Mesodermal cell (in vitro differentiated cells): ENCODE measurements at regions not wholly inside any gene's neighbourhood (a gene's known extent, or its start where the extent isn't known, plus 50 kb on each side); places are given as distances from the start of the nearest gene placed in this dataset.

Experiments used
- H3K27ac ChIP-seq: 2 replicates; pipeline ENCODE4 v1.7.0; 2013; ENCODE audit warnings: mild to moderate bottlenecking, low read depth, low read length, moderate library complexity; ENCODE audit not compliant: severe bottlenecking
- H3K36me3 ChIP-seq: 2 replicates; pipeline ENCODE4 v1.7.1; 2013; ENCODE audit warnings: mild to moderate bottlenecking, low read length, moderate library complexity; ENCODE audit not compliant: control insufficient read depth, insufficient read depth
- H3K4me1 ChIP-seq: one replicate; pipeline ENCODE4 v1.7.1; 2013; ENCODE audit warnings: mild to moderate bottlenecking, low read length; ENCODE audit not compliant: insufficient read depth, control insufficient read depth, poor library complexity, severe bottlenecking
- H3K4me3 ChIP-seq: 2 replicates; pipeline ENCODE4 v1.7.0; 2013; ENCODE audit warnings: low read length, control low read depth, mild to moderate bottlenecking; ENCODE audit not compliant: insufficient read depth, poor library complexity, severe bottlenecking; ENCODE audit errors: extremely low read depth
- H3K9me3 ChIP-seq: 2 replicates; pipeline ENCODE4 v1.7.1; 2013; ENCODE audit warnings: mild to moderate bottlenecking, low read length, moderate library complexity; ENCODE audit not compliant: control insufficient read depth
- WGBS, 2 experiments: methylation state at CpG; one replicate each; pipeline ENCODE4 v1.1.5; 2013; ENCODE audit warnings: missing lambda C conversion rate in 2 of 2; ENCODE audit not compliant: insufficient coverage in 2 of 2; 5-methylcytosine and 5-hydroxymethylcytosine counted together

- no peak overlapping the region for H3K27ac ChIP-seq
- H3K36me3 ChIP-seq: no peaks in the 10 kb centered on the region
- H3K4me3 ChIP-seq: no peak overlapping the region
- no peaks in the 10 kb centered on the region for H3K9me3 ChIP-seq
- 86 to 100% methylated on average over 3 to 6 of the region's 8 CpGs for WGBS, 2 experiments
- peaks cover 13% of the 10 kb centered on the region for H3K4me1 ChIP-seq
Observed at GRCh38 chr14:85308531-85309300, 221.2 kb upstream of the FLRT2 start.

DNA sequence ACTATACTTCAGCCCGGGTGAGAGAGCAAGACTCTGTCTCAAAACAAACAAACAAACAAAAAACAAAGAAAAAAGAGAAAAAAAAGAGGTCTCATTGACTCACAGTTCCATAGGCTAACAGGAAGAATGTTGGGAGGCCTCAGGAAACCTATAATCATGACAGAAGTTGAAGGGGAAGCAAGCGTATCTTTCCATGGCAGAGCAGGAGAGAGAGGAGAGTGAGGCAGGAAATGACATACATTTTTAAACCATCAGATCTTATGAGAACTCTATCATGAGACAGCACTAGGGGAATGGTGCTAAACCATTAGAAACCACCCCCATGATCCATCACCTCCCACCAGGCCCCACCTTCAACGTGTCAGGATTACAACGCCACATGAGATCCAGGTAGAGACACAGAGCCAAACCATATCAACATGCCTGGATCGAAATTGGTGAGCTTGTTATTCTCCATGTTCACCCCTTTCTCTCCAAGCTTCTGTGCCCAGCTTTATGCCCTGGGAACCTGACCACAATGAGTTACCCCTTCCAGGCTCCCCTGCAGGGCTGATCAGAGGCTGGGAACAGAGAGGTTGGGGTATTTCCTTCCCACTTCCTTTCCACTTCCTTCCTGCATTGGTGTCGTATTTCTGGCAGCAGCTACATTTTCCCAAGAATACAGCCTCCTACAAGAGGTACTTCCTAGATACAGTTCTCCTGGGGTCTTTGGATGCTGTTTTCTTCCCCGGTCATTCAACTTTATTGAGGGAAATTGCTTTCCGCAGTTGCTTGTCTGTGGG, 219.3 kb upstream of the FLRT2 start:
- H3K36me3 ChIP-seq: no peaks in the 10 kb centered on the region
- peak overlapping the region; percentile 13 for H3K27ac ChIP-seq
- 96 to 100% methylated on average over 3 to 5 of the region's 8 CpGs for WGBS, 2 experiments
- no peaks in the 10 kb centered on the region for H3K9me3 ChIP-seq
- H3K4me3 ChIP-seq: no peak overlapping the region
- H3K4me1 ChIP-seq: peaks cover 32% of the 10 kb centered on the region

DNA sequence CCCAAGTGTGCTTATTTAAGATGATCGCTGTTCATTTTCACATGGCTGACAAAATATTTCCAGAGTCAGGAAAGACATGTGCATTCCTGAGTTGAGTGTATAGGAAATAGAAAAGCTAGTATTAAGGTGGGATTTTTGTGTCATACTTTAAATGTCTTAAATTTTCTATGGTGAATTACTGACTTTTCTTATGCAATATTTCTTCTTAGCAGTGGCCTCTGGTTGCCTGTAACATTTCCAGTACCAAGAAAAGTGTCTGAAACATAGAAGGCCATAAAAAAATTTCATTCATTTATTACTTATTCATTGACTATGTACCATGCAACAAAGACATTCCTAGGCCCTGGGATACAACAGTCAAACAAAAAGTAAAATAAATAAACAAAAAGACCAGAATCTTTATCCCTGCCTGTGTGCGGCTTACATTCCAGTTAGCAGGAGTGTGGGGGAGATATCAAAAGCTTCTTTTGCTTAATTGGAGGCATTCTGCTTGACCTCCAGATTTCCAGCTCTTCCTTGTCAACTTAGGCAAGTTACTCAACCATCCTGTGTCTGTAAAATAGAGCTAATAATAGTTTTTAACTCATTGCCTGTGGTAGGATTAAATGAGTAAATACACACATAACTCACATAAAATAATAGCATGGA, 216.3 kb upstream of the FLRT2 start:
- Histone ChIP-seq H3K36me3 (no peaks in the 10 kb centered on the region), H3K4me1 (peaks cover 45% of the 10 kb centered on the region), H3K27ac (peak overlapping the region; percentile 71), H3K9me3 (no peaks in the 10 kb centered on the region), H3K4me3 (no peak overlapping the region)
- WGBS, 2 experiments: 90 to 100% methylated on average over 1 to 2 of the region's 2 CpGs

DNA sequence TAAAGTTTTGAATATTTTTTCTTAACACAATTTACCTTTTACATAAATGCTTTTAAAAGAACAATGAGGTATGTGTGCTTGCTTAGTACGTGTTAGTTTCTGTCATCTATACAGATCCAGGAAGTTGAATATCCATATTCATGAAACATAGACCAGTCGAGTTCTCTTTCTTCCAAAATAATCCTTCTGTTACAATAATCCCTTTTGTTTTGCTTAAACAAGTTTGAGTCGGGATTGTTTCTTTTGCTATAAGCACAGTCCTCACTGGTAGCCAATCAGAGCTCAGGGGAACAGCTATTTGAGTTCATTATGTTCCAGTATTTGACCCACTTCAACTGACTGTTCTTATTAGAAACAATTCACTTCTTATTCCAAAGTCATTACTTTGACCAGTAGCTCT, 214.7 kb upstream of the FLRT2 start:
- Histone ChIP-seq H3K27ac (peak overlapping the region; percentile 77), H3K9me3 (no peaks in the 10 kb centered on the region), H3K4me3 (no peak overlapping the region), H3K36me3 (no peaks in the 10 kb centered on the region), H3K4me1 (peaks cover 53% of the 10 kb centered on the region)
- WGBS, 2 experiments: 73 to 79% methylated on average over 2 of the region's 3 CpGs

GRCh38 chr14:85315733-85316290, 214.1 kb upstream of the FLRT2 start:
- H3K36me3 ChIP-seq: no peaks in the 10 kb centered on the region
- H3K9me3 ChIP-seq: no peaks in the 10 kb centered on the region
- peak overlapping the region; percentile 77 for H3K27ac ChIP-seq
- WGBS, 2 experiments: 82 to 90% methylated on average over 2 to 4 of the region's 5 CpGs
- no peak overlapping the region for H3K4me3 ChIP-seq
- peaks cover 54% of the 10 kb centered on the region for H3K4me1 ChIP-seq

GRCh38 chr14:85316701-85317410, 213.1 kb upstream of the FLRT2 start:
- Histone ChIP-seq H3K4me1 (peaks cover 54% of the 10 kb centered on the region), H3K27ac (peak overlapping the region; percentile 77), H3K4me3 (no peak overlapping the region), H3K9me3 (no peaks in the 10 kb centered on the region), H3K36me3 (no peaks in the 10 kb centered on the region)
- 60% methylated on average over 1 of the region's 2 CpGs; no CpG with 5 or more reads in 1 of the 2 experiments for WGBS, 2 experiments

DNA sequence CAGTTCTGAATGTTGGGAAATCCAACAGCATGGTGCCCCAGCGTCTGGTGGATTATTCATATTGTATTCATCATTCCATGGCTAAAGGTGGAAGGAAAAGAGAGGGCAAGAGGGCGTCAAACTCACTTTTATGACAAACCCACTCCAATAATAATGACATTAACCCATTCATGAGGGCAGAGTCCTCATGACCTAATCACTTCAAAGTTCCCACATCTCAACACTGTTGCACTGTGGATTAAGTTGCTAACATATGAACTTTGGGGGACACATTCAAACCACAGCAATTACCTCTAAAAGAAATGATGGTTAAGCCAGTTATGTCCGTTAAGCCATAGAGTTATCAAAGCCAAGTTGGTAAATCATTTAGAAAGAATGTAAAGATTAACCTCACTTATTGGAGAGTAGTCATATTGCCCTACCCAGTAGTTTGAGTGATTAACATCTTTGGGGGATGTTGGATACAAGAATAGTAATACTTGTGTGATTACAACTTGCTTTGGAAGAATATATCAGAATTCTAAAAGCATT, 212.4 kb upstream of the FLRT2 start:
- Histone ChIP-seq H3K27ac (no peak overlapping the region), H3K9me3 (no peaks in the 10 kb centered on the region), H3K4me3 (no peak overlapping the region), H3K36me3 (no peaks in the 10 kb centered on the region), H3K4me1 (peaks cover 53% of the 10 kb centered on the region)
- WGBS, 2 experiments: no CpG with 5 or more reads among the region's 3 CpGs

- Histone ChIP-seq H3K9me3 (no peaks in the 10 kb centered on the region), H3K4me1 (peaks cover 37% of the 10 kb centered on the region), H3K36me3 (no peaks in the 10 kb centered on the region), H3K4me3 (no peak overlapping the region), H3K27ac (no peak overlapping the region)
- no CpG with 5 or more reads among the region's 5 CpGs for WGBS, 2 experiments
Observed at GRCh38 chr14:85319101-85319500, 210.8 kb upstream of the FLRT2 start.

DNA sequence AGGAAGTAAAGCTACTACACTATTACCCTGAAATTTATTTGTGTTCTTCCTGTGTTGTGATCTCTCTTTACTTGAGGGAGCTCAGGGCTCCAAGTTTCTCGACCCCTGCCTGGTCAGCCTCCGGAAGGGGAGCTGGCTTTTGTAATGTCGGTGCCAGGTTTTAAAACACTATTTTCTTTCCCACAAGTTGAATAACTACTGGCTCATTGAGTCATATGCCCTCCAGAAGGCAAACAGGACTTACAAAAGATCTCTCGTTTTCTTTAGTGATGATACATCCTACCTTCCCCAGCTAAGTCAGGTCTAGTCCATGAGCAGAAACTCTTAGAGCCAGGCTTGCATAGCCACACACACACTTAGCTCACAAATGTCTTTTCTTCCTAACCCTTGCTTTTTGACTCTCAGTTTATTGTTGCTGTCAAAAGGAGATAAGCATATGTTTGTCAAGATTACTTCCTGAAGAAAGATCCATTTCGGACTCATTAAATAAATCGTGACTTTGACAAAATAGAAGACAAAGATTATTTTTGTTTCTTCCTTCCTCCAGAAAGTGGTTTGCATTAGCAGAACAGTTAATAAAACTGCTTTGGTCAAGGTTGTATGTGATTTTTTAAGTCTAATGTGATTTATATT, 209.8 kb upstream of the FLRT2 start:
- H3K4me3 ChIP-seq: no peak overlapping the region
- no peaks in the 10 kb centered on the region for H3K9me3 ChIP-seq
- H3K27ac ChIP-seq: peak overlapping the region; percentile 58
- peaks cover 28% of the 10 kb centered on the region for H3K4me1 ChIP-seq
- H3K36me3 ChIP-seq: no peaks in the 10 kb centered on the region
- 58 to 83% methylated on average over 4 to 6 of the region's 6 CpGs for WGBS, 2 experiments
